GM13977 (cell line): ENCODE measurements at regions not wholly inside any gene's neighbourhood (a gene's known extent, or its start where the extent isn't known, plus 50 kb on each side); places are given as distances from the start of the nearest gene placed in this dataset.
"Not testable (repeated sequence)": the region's sequence is repeated elsewhere in the genome, so short reads cannot be mapped to it uniquely, and the experiment has no call there.

Experiments
- DNase-seq: peaks from one replicate; pipeline ENCODE4 v3.0.0; 2012; ENCODE audit warnings: low spot score
- CTCF ChIP-seq: IDR thresholded peaks from 2 replicates; pipeline ENCODE4 v1.5.1; 2012; ENCODE audit warnings: mild to moderate bottlenecking, control low read depth; ENCODE audit not compliant: insufficient read depth; ENCODE audit errors: extremely low read depth, missing control alignments
- in situ Hi-C: fragments of 300-500 bp; cut with MboI; formaldehyde crosslinking; loops from one replicate; pipeline ENCODE4 v1.12.0; 2022; ENCODE audit warnings: low sequenced_read_pairs, low pct_unique_long_range_greater_than_20kb, mixed read lengths, inconsistent platforms; ENCODE audit not compliant: unreplicated experiment

- no peak for TF ChIP-seq CTCF
- in situ Hi-C loops = no loop called here
- no peak for DNase-seq
Measured at GRCh38 chr4:186416451-186417060, 138.8 kb downstream of the MTNR1A start.

- in situ Hi-C loops = no loop called here
- no peak for TF ChIP-seq CTCF
Measured at GRCh38 chr4:186414390-186414789, 141.0 kb downstream of the MTNR1A start.

GRCh38 chr4:186405957-186406356, 140.0 kb downstream of the F11 start:
- in situ Hi-C loops = no loop called here
- TF ChIP-seq CTCF = no peak
- no peak for DNase-seq

More at GRCh38 chr4:186414390-186414789, 141.0 kb downstream of the MTNR1A start:
- DNase-seq = no peak

- DNase-seq = no peak
- no peak for TF ChIP-seq CTCF
- in situ Hi-C loops = no loop called here
Measured at GRCh38 chr4:186404562-186405134, 138.7 kb downstream of the F11 start.

DNA sequence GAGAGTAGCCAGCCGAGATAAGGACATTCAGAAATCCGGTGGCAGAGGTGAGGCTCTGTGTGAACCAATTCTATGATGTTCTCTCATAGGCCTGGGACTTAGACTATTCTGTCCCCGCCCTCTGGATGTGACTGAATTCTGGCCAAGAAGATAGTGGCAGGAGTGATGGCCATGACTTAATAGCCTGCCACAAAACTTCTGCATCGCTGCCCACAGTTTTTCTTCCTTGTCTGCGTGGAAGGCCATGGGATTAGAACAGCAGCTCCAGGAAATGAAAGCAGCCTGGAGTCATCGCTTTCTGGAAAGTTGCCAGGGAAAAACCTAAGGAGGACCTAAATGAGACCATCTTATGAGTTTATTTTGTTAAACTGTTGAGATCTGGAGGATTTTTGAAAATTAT, 134.7 kb downstream of the F11 start:
- DNase-seq = no peak
- in situ Hi-C loops = no loop called here
- TF ChIP-seq CTCF = no peak

- in situ Hi-C loops = no loop called here
- no peak for DNase-seq
- no peak for TF ChIP-seq CTCF
Measured at GRCh38 chr4:186392017-186392416, 126.0 kb downstream of the F11 start.

GRCh38 chr4:186384328-186384727, 118.3 kb downstream of the F11 start:
- in situ Hi-C loops, DNase-seq: not testable (repeated sequence)
